GM21576 (cell line): ENCODE measurements at regions not wholly inside any gene's neighbourhood (a gene's known extent, or its start where the extent isn't known, plus 50 kb on each side); places are given as distances from the start of the nearest gene placed in this dataset.

Experiments
- ATAC-seq: cut with Tn5 transposase; IDR thresholded peaks from one replicate; pipeline ENCODE4 v1.9.1; 2021; ENCODE audit warnings: mild to moderate bottlenecking, moderate library complexity; ENCODE audit not compliant: unreplicated experiment

- ATAC-seq = no peak
Measured at GRCh38 chr22:48889887-48890692, 937.6 kb downstream of the BRD1 start.

- ATAC-seq = no peak
Measured at GRCh38 chr22:48889209-48889830, 938.4 kb downstream of the BRD1 start.

- no peak for ATAC-seq
Measured at GRCh38 chr22:48888466-48889208, 939.0 kb downstream of the BRD1 start.

- ATAC-seq = no peak
Measured at GRCh38 chr22:48887394-48888332, 940.0 kb downstream of the BRD1 start.

GRCh38 chr22:48886604-48887393 is 940.9 kb downstream of the BRD1 start:
- no peak for ATAC-seq

GRCh38 chr22:48885919-48886305 is 941.8 kb downstream of the BRD1 start:
- no peak for ATAC-seq

GRCh38 chr22:48885271-48885918 is 942.3 kb downstream of the BRD1 start:
- no peak for ATAC-seq

GRCh38 chr22:48884786-48885185 is 942.9 kb downstream of the BRD1 start:
- no peak for ATAC-seq

GRCh38 chr22:48884324-48884723 is 943.3 kb downstream of the BRD1 start:
- no peak for ATAC-seq

GRCh38 chr22:48883211-48883960 is 944.3 kb downstream of the BRD1 start:
- no peak for ATAC-seq

- no peak for ATAC-seq
Measured at GRCh38 chr22:48882636-48883200, 945.0 kb downstream of the BRD1 start.

GRCh38 chr22:48881326-48881980 is 946.2 kb downstream of the BRD1 start:
- ATAC-seq = no peak

- no peak for ATAC-seq
Measured at GRCh38 chr22:48880749-48881148, 946.9 kb downstream of the BRD1 start.

- ATAC-seq = no peak
Measured at GRCh38 chr22:48876951-48877350, 950.7 kb downstream of the BRD1 start.

GRCh38 chr22:48874956-48875355 is 952.7 kb downstream of the BRD1 start:
- ATAC-seq = no peak

GRCh38 chr22:48873191-48873520 is 954.5 kb downstream of the BRD1 start:
- no peak for ATAC-seq

- no peak for ATAC-seq
Measured at GRCh38 chr22:48872271-48873190, 955.1 kb downstream of the BRD1 start.
